HEK293 (cell line): ENCODE measurements at regions not wholly inside any gene's neighbourhood (a gene's known extent, or its start where the extent isn't known, plus 50 kb on each side); places are given as distances from the start of the nearest gene placed in this dataset.

Source experiments
- CTCF ChIA-PET: fragments of 350-600 bp; formaldehyde crosslinking; extraction: SDS; loops from one replicate; lab custom pipeline; 2021; ENCODE audit warnings: antibody characterized with exemption; lab: Yijun Ruan, JAX
- POLR2A ChIA-PET: fragments of 300-600 bp; formaldehyde crosslinking; extraction: SDS; loops from one replicate; lab custom pipeline; 2020; ENCODE audit warnings: antibody characterized with exemption, inconsistent platforms; lab: Yijun Ruan, JAX
- H3K27ac ChIP-seq: fragments of 200-500 bp; sonication (Bioruptor generic); 2 replicates; pipeline ENCODE4 v1.5.1; 2014; ENCODE audit warnings: low read depth, low read length, control low read depth, inconsistent platforms; ENCODE audit errors: extremely low read depth
- H3K36me3 ChIP-seq, 2 experiments: fragments of 200-500 bp in 1 of 2; sonication (Bioruptor generic) in 1 of 2; 1 replicate in 1 of 2; 2 replicates in 1 of 2; pipeline ENCODE4 v1.5.1; 2014 to 2017; ENCODE audit warnings: inconsistent platforms in 2 of 2, low read length in 2 of 2; ENCODE audit not compliant: control insufficient read depth in 2 of 2, insufficient read depth in 1 of 2
- H3K4me1 ChIP-seq: fragments of 200-500 bp; sonication (Bioruptor generic); 2 replicates; pipeline ENCODE4 v1.5.1; 2014; ENCODE audit warnings: mild to moderate bottlenecking, low read length, inconsistent platforms; ENCODE audit not compliant: control insufficient read depth, insufficient read depth
- H3K4me3 ChIP-seq: 2 replicates; pipeline ENCODE4 v1.5.1; 2011; ENCODE audit warnings: low read depth, mild to moderate bottlenecking, control low read depth, low read length, moderate library complexity
- H3K9me3 ChIP-seq: fragments of 200-500 bp; sonication (Bioruptor generic); 2 replicates; pipeline ENCODE4 v1.5.1; 2014; ENCODE audit warnings: low read depth, low read length, inconsistent platforms; ENCODE audit not compliant: control insufficient read depth, insufficient read depth
- EGR2 ChIP-seq: fragments of 450-650 bp; formaldehyde crosslinking; IDR thresholded peaks from 2 replicates; pipeline ENCODE4 v1.5.1; 2016; ENCODE audit warnings: low read depth, missing biosample characterization, missing genetic modification characterization
- HOXD13 ChIP-seq: sonication (generic); formaldehyde crosslinking; IDR thresholded peaks from 2 replicates; pipeline ENCODE4 v1.8.0; 2022; ENCODE audit warnings: missing genetic modification reagents, borderline replicate concordance
- PRDM6 ChIP-seq: fragments of 450-650 bp; formaldehyde crosslinking; IDR thresholded peaks from 2 replicates; pipeline ENCODE4 v1.5.1; 2017; ENCODE audit warnings: missing biosample characterization, missing genetic modification characterization
- RBAK ChIP-seq: fragments of 450-650 bp; formaldehyde crosslinking; IDR thresholded peaks from 2 replicates; pipeline ENCODE4 v1.5.1; 2016; ENCODE audit warnings: missing biosample characterization, missing genetic modification characterization
- TRIM28 ChIP-seq: IDR thresholded peaks from 2 replicates; pipeline ENCODE4 v1.6.1; 2011; ENCODE audit warnings: low read length, control low read depth, borderline replicate concordance
- ZFHX2 ChIP-seq: fragments of 450-650 bp; formaldehyde crosslinking; conservative IDR thresholded peaks from 2 replicates; pipeline ENCODE4 v1.5.1; 2016; ENCODE audit warnings: missing biosample characterization, missing genetic modification characterization
- ZFP37 ChIP-seq: fragments of 450-650 bp; formaldehyde crosslinking; IDR thresholded peaks from 2 replicates; pipeline ENCODE4 v1.5.1; 2016; ENCODE audit warnings: missing biosample characterization, missing genetic modification characterization
- ZNF132 ChIP-seq: fragments of 450-650 bp; formaldehyde crosslinking; IDR thresholded peaks from 2 replicates; pipeline ENCODE4 v1.5.1; 2017; ENCODE audit warnings: missing biosample characterization, missing genetic modification characterization, borderline replicate concordance
- ZNF354C ChIP-seq: fragments of 450-650 bp; formaldehyde crosslinking; IDR thresholded peaks from 2 replicates; pipeline ENCODE4 v1.5.1; 2016; ENCODE audit warnings: missing biosample characterization, missing genetic modification characterization, low read depth, borderline replicate concordance
- ZNF473 ChIP-seq: fragments of 450-650 bp; formaldehyde crosslinking; IDR thresholded peaks from 2 replicates; pipeline ENCODE4 v1.5.1; 2017; ENCODE audit warnings: missing biosample characterization, missing genetic modification characterization
- ZNF513 ChIP-seq: fragments of 450-650 bp; IDR thresholded peaks from 2 replicates; pipeline ENCODE4 v1.5.1; 2018; ENCODE audit warnings: missing biosample characterization, missing genetic modification characterization
- ZNF529 ChIP-seq: fragments of 450-650 bp; formaldehyde crosslinking; IDR thresholded peaks from 2 replicates; pipeline ENCODE4 v1.5.1; 2017; ENCODE audit warnings: missing genetic modification characterization, missing biosample characterization; ENCODE audit not compliant: insufficient replicate concordance
- ZNF600 ChIP-seq: fragments of 450-650 bp; formaldehyde crosslinking; IDR thresholded peaks from 2 replicates; pipeline ENCODE4 v1.5.1; 2016; ENCODE audit warnings: missing biosample characterization, missing genetic modification characterization
- ZNF610 ChIP-seq: fragments of 450-650 bp; formaldehyde crosslinking; IDR thresholded peaks from 2 replicates; pipeline ENCODE4 v1.5.1; 2016; ENCODE audit warnings: missing biosample characterization, missing genetic modification characterization, borderline replicate concordance
- ZNF629 ChIP-seq: fragments of 450-650 bp; formaldehyde crosslinking; IDR thresholded peaks from 2 replicates; pipeline ENCODE4 v1.5.1; 2017; ENCODE audit warnings: missing biosample characterization, missing genetic modification characterization
- ZNF843 ChIP-seq: fragments of 450-650 bp; formaldehyde crosslinking; IDR thresholded peaks from 2 replicates; pipeline ENCODE4 v1.5.1; 2016; ENCODE audit warnings: missing biosample characterization, missing genetic modification characterization
- ZSCAN4 ChIP-seq: fragments of 450-650 bp; formaldehyde crosslinking; IDR thresholded peaks from 2 replicates; pipeline ENCODE4 v1.5.1; 2017; ENCODE audit warnings: missing biosample characterization, missing genetic modification characterization
- TF ChIP-seq, protein P1 (sequence below): fragments of 450-650 bp; formaldehyde crosslinking; IDR thresholded peaks from 2 replicates; pipeline ENCODE4 v1.5.1; 2016; ENCODE audit warnings: missing biosample characterization, missing genetic modification characterization
- TF ChIP-seq, protein P2 (sequence below): fragments of 450-650 bp; IDR thresholded peaks from 2 replicates; pipeline ENCODE4 v1.5.1; 2018; ENCODE audit warnings: missing biosample characterization, mild to moderate bottlenecking, missing genetic modification characterization
- TF ChIP-seq, protein P3 (sequence below): fragments of 450-650 bp; formaldehyde crosslinking; IDR thresholded peaks from 2 replicates; pipeline ENCODE4 v1.5.1; 2017; ENCODE audit warnings: missing biosample characterization, mild to moderate bottlenecking, missing genetic modification characterization, moderate library complexity

DNA sequence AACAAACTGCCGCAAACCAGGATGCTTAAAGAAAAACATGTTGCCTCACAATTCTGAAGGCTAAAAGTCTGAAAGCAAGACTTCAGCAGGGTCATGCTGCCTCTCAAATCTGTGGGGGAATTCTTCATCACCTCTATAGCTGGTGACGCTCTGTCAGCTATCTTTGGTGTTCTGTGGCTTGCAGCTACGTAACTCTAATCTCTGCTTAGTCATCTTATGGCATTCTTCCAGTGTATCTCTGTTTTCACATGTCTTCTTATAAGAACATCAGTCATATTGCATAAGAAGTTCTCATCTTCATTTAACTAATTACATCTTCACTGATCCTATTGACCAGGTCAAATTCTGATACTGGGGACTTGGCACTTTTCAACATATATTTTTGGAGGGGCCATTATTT lies 243.0 kb downstream of the CDH10 start:
- Histone ChIP-seq H3K36me3 (no peaks in the 10 kb centered on the region), H3K27ac (no peak overlapping the region), H3K4me1 (no peaks in the 10 kb centered on the region)
- POLR2A ChIA-PET: no interaction called here
- no peak for TF ChIP-seq EGR2 (tag by site-specific recombination)
- no peak for TF ChIP-seq ZNF629 (tag by site-specific recombination)
- TF ChIP-seq, protein P1, sequence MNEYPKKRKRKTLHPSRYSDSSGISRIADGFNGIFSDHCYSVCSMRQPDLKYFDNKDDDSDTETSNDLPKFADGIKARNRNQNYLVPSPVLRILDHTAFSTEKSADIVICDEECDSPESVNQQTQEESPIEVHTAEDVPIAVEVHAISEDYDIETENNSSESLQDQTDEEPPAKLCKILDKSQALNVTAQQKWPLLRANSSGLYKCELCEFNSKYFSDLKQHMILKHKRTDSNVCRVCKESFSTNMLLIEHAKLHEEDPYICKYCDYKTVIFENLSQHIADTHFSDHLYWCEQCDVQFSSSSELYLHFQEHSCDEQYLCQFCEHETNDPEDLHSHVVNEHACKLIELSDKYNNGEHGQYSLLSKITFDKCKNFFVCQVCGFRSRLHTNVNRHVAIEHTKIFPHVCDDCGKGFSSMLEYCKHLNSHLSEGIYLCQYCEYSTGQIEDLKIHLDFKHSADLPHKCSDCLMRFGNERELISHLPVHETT: no peak
- TF ChIP-seq HOXD13 (CRISPR knock-in tag): no peak
- no peak for TF ChIP-seq ZNF513
- no peak for TF ChIP-seq ZSCAN4 (tag by site-specific recombination)
- no peak for TF ChIP-seq ZNF354C (tag by site-specific recombination)
- TF ChIP-seq ZNF600 (tag by site-specific recombination): no peak
- TF ChIP-seq RBAK (tag by site-specific recombination): no peak
- TF ChIP-seq ZNF529: no peak
- TF ChIP-seq, protein P2, sequence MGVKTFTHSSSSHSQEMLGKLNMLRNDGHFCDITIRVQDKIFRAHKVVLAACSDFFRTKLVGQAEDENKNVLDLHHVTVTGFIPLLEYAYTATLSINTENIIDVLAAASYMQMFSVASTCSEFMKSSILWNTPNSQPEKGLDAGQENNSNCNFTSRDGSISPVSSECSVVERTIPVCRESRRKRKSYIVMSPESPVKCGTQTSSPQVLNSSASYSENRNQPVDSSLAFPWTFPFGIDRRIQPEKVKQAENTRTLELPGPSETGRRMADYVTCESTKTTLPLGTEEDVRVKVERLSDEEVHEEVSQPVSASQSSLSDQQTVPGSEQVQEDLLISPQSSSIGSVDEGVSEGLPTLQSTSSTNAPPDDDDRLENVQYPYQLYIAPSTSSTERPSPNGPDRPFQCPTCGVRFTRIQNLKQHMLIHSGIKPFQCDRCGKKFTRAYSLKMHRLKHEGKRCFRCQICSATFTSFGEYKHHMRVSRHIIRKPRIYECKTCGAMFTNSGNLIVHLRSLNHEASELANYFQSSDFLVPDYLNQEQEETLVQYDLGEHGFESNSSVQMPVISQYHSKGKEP (tag by site-specific recombination): no peak
- TF ChIP-seq ZNF610 (tag by site-specific recombination): no peak
- TF ChIP-seq, protein P3, sequence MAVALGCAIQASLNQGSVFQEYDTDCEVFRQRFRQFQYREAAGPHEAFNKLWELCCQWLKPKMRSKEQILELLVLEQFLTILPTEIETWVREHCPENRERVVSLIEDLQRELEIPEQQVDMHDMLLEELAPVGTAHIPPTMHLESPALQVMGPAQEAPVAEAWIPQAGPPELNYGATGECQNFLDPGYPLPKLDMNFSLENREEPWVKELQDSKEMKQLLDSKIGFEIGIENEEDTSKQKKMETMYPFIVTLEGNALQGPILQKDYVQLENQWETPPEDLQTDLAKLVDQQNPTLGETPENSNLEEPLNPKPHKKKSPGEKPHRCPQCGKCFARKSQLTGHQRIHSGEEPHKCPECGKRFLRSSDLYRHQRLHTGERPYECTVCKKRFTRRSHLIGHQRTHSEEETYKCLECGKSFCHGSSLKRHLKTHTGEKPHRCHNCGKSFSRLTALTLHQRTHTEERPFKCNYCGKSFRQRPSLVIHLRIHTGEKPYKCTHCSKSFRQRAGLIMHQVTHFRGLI (tag by site-specific recombination): no peak
- TF ChIP-seq PRDM6 (tag by site-specific recombination): no peak
- no peak for TF ChIP-seq ZNF473 (tag by site-specific recombination)
- TF ChIP-seq ZNF843 (tag by site-specific recombination): no peak
- TF ChIP-seq ZFHX2 (tag by site-specific recombination): no peak
- no peak for TF ChIP-seq ZNF132
- no peak for TF ChIP-seq ZFP37 (tag by site-specific recombination)
- no peak for TF ChIP-seq TRIM28
- TF ChIP-seq, all 188 proteins: peak for 0
- no peaks in the 10 kb centered on the region for H3K9me3 ChIP-seq
- CTCF ChIA-PET: no interaction called here
- no peak overlapping the region for H3K4me3 ChIP-seq
